GM19452 (cell line): ENCODE measurements at regions not wholly inside any gene's neighbourhood (a gene's known extent, or its start where the extent isn't known, plus 50 kb on each side); places are given as distances from the start of the nearest gene placed in this dataset.
"Not testable (repeated sequence)": the region's sequence is repeated elsewhere in the genome, so short reads cannot be mapped to it uniquely, and the experiment has no call there.

Experiments
- ATAC-seq: cut with Tn5 transposase; IDR thresholded peaks from one replicate; pipeline ENCODE4 v1.9.1; 2021; ENCODE audit not compliant: unreplicated experiment

- not testable (repeated sequence) for ATAC-seq
These were observed 93.2 kb upstream of the RPH3AL start, which contains the start of gene RFLNB for GRCh38 chr17:445839-446238. RFLNB (minus strand) TSS chr17:445939.

DNA sequence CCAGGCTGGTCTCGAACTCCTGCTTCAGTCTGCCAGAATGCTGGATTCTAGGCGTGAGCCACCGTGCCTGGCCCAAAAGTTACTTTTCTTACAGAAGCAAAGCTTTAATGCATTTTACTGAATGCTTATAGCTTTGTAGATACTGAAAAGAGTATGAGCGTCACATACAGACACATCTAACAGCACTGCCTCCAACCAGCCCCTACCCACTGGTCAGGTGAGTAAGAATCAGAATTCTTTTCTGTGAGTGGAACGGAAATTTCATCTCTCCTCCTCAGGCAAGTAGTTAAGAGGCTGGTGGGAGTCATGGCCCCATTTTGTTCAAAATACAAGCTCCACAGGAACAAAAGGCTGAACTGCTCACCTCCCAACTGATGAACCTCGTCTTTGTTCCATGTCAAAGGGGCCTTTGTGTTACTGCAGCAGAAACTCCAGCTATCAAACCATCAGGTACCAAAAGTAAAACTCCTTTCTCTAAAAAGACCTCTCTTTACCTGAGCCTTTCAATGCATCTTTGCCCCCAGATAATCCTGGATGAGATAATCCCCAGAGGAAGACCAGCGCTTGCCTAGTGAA, 92.4 kb upstream of the RPH3AL start:
- ATAC-seq = no peak

DNA sequence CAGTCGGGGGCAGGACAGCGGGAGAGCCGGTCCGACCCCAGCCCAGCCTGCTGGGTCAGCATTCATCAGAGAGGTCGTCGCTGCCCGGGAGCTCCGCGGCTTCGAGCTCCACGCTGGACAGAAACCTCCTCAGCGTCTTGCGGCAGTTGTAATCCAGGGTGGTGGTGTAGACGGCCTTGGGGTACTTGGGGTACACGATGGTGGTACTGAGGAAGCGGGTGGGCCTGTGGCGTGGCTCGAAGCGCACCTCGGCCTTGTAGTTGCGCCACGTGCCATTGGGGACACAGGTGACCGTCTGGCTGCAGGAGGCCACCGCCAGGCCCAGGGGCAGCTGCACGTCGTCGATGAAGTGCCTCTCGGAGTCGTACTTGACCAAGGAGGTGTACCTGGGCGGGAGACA, 90.5 kb upstream of the RPH3AL start:
- ATAC-seq = no peak

DNA sequence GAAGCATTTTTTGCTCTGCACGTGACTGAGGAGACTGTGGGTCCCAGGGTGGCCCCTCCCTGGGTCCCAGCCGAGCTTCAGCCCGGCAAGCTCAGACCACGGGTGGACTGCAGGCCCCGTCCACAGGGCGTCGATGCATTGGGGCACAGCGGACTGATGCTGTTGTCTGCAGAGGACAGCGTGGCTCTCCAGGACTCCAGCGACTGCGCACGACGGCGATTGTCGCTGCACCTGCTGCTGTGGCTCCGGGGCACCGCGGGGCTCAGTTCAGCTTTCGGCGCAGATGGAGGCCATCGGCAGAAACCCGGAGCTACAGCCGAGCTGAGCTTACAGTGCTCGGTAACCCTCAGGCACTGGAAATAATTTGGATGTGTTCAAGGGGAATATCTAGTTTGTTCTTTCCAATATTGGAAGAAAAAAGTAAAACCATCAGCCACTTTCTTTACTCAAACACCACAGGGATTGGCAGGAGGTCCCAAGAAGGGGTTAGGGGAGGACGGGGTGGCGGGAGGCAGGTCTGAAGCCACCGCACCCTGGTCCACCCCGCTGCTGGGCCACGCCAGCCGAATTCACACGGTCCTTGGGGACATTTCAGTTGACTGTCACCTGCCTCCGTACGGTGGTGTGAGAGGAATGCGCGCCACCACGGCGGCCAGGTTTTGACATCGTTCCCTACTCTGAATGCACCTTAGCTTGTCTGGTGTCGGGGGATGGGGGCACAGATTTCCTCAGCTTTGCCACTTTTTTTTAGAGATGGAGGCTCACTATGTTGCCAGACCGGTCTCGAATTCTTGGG, 88.7 kb upstream of the RPH3AL start:
- ATAC-seq = no peak

- no peak for ATAC-seq
These were observed 85.6 kb upstream of the RPH3AL start for GRCh38 chr17:438191-438590.

DNA sequence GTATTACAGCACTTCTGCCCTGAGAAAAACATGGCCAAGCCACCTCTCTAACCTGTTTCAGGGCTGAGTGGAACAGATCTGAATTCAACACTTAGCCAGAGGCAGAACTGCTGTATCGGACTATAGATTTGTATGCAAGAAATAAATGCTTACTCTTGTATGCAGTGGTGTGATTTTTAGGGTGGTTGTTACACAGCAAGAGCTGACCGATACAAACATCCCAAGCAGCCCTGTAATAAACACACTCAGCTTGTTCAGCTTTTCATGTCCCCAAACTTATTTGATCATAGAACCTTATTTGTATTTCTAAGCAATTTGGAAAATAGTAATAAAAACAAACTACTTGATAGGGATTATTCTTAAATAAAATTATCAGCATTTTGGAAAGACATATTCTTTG, 84.9 kb upstream of the RPH3AL start:
- no peak for ATAC-seq

- no peak for ATAC-seq
These were observed 84.0 kb upstream of the RPH3AL start for GRCh38 chr17:436571-436970.

GRCh38 chr17:432471-432870, 79.9 kb upstream of the RPH3AL start:
- ATAC-seq = not testable (repeated sequence)

- ATAC-seq = no peak
These were observed 78.9 kb upstream of the RPH3AL start for GRCh38 chr17:431494-431893.

DNA sequence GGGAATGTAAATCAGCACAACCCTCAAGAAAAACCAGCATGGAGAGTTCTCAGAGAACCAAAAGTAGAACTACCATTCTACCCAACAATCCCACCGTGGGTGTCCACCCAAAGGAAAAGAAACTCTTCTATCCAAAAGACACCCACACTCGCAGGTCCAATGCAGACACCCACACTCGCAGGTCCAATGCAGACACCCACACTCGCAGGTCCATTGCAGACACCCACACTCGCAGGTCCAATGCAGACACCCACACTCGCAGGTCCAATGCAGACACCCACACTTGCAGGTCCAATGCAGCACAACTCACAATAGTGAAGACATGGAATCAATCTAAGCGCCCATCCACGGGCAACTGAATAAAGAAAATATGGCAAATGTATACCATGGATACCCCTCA, 77.0 kb upstream of the RPH3AL start:
- no peak for ATAC-seq

DNA sequence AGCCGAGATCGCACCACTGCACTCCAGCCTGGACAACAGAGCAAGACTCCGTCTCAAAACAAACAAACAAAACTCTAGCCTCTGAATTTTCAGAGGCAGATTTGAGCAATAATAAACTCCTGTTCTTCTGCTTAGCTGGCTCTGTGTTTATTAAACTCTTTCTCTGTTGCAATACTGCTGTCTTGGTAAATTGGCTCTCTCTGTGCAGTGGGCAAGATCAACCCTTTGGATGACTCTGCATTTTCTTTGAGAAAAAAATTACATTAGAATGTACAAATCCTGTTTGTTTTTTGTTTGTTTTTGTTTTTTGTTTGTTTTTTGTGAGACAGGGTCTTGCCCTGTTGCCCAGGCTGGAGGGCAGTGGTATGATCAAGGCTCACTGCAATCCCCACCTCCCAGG, 75.8 kb upstream of the RPH3AL start:
- no peak for ATAC-seq

- ATAC-seq = no peak
These were observed 75.3 kb upstream of the RPH3AL start for GRCh38 chr17:427891-428290.

DNA sequence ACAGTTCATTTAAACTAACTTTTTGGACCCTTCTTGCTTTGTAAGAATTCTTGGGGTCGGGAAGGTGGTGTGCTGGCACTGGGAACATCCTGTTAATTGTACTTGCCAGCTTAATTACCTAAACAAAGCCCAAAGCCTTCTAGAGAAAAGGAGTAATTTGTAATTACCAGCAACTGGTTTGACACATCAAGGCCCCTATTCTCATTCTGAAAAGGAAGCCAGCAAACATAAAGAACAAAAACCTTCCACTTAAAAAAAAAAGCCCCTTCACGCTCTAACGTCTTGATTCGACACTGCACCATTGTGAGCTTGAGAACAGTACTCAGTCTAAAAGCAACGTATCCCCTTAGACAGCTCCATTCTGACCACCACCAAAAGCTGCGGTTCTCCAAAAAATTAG, 74.7 kb upstream of the RPH3AL start:
- no peak for ATAC-seq

GRCh38 chr17:422196-422930, 69.8 kb upstream of the RPH3AL start:
- no peak for ATAC-seq

DNA sequence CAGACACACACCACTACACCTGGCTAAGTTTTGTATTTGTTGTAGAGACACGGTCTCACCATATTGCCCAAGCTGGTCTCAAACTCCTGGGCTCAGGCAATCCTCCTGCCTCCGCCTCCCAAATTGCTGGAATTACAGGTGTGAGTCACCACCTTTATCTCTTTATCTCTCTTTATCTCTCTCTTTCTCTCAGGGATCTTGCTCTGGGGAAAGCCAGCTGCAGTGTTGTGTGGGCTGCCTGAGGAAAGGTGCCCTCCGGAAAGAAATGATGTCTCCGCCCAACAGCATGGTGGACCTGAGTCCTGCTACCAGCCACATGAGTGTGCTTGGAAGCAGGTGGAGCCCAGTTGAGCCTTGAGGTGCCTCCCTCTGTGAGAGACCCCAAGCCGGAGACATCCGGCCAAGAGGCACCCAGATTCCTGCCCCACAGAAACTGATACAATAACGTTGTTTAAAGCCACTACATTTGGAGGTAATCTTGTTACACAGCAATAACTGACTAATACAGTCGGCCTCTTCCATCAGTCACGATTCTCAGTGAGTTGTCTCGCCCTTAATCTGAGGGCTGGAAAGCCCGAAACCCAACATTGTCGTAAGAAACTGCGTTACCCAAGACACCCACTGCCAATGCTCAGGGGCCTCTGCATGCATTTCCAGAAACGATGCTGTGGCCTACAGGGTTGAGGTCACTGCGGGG, 68.0 kb upstream of the RPH3AL start:
- no peak for ATAC-seq

- ATAC-seq = no peak
These were observed 66.6 kb upstream of the RPH3AL start for GRCh38 chr17:419073-419735.

DNA sequence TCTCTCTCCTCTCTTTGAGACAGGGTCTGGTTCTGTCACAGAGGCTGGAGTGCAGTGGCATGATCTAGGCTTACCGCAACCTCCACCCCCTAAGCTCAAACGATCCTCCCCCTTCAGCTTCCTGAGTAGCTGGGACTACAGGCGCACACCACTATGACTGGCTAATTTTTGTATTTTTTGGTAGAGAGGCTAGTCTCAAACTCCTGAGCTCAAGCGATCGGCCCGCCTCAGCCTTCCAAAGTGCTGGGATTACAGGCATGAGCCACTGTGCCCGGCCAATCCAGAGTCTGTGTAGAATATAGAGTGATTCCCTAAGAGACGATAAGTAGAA, 65.8 kb upstream of the RPH3AL start:
- no peak for ATAC-seq

DNA sequence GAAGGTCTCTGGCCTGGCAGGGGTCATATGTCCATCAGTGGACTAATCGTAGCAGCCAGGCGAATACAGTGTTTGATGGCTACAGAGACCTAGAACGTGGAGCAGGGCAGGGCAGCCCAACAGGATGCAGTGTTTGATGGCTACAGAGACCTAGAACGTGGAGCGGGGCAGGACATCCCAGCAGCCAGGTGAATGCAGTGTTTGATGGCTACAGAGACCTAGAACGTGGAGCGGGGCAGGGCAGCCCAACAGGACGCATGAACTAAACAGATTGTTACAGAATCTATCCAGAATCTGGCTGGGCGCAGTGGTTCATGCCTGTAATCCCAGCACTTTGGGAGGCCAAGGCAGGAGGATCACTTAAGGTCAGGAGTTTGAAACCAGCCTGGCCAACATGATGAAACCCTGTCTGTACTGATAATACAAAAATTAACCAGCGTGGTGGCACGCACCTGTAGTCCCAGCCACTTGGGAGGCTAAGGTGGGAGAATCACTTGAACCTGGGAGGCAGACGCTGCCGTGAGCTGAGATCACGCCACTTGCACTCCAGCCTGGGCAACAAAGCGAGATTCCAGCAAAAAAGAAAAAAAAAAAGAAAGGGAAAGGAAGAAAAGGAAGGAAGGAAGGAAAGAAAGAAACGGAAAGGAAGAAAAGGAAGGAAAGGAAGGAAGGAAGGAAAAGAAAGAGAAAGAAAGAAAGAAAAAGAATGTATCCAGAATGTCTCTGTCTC, 65.2 kb upstream of the RPH3AL start:
- no peak for ATAC-seq

GRCh38 chr17:416293-417206, 63.9 kb upstream of the RPH3AL start:
- peak; percentile 68 for ATAC-seq
